HG02885 (cell line): ENCODE measurements at regions not wholly inside any gene's neighbourhood (a gene's known extent, or its start where the extent isn't known, plus 50 kb on each side); places are given as distances from the start of the nearest gene placed in this dataset.
"Not testable (repeated sequence)": the region's sequence is repeated elsewhere in the genome, so short reads cannot be mapped to it uniquely, and the experiment has no call there.

Experiments used
- ATAC-seq: cut with Tn5 transposase; IDR thresholded peaks from one replicate; pipeline ENCODE4 v1.9.1; 2021; ENCODE audit warnings: mild to moderate bottlenecking; ENCODE audit not compliant: unreplicated experiment, poor library complexity

GRCh38 chr21:17231771-17232170 lies 281.1 kb upstream of the CXADR start:
- no peak for ATAC-seq

GRCh38 chr21:17238468-17238867 lies 274.4 kb upstream of the CXADR start:
- no peak for ATAC-seq

- no peak for ATAC-seq
These were observed 262.0 kb upstream of the CXADR start for GRCh38 chr21:17250778-17251241.

- no peak for ATAC-seq
These were observed 255.1 kb upstream of the CXADR start for GRCh38 chr21:17257784-17258183.

GRCh38 chr21:17264182-17264581 lies 248.7 kb upstream of the CXADR start:
- ATAC-seq: no peak

GRCh38 chr21:17269760-17270159 lies 243.1 kb upstream of the CXADR start:
- ATAC-seq: no peak

- no peak for ATAC-seq
These were observed 242.6 kb upstream of the CXADR start for GRCh38 chr21:17270229-17270628.

- no peak for ATAC-seq
These were observed 233.2 kb upstream of the CXADR start for GRCh38 chr21:17279663-17280062.

- ATAC-seq: not testable (repeated sequence)
These were observed 219.8 kb upstream of the CXADR start for GRCh38 chr21:17293016-17293562.

GRCh38 chr21:17295997-17296396 lies 216.8 kb upstream of the CXADR start:
- no peak for ATAC-seq

- not testable (repeated sequence) for ATAC-seq
These were observed 213.3 kb upstream of the CXADR start for GRCh38 chr21:17299576-17299975.

- not testable (repeated sequence) for ATAC-seq
These were observed 185.1 kb upstream of the CXADR start for GRCh38 chr21:17327715-17328114.

GRCh38 chr21:17334484-17334883 lies 178.4 kb upstream of the CXADR start:
- no peak for ATAC-seq

- ATAC-seq: no peak
These were observed 172.8 kb upstream of the CXADR start for GRCh38 chr21:17340081-17340480.

GRCh38 chr21:17343055-17343454 lies 169.8 kb upstream of the CXADR start:
- ATAC-seq: no peak

GRCh38 chr21:17348357-17348756 lies 164.5 kb upstream of the CXADR start:
- ATAC-seq: no peak

- ATAC-seq: no peak
These were observed 164.0 kb upstream of the CXADR start for GRCh38 chr21:17348849-17349248.

- no peak for ATAC-seq
These were observed 161.1 kb upstream of the CXADR start for GRCh38 chr21:17351766-17352165.

GRCh38 chr21:17352996-17353655 lies 159.7 kb upstream of the CXADR start:
- no peak for ATAC-seq

- no peak for ATAC-seq
These were observed 153.1 kb upstream of the CXADR start for GRCh38 chr21:17359781-17360180.

- no peak for ATAC-seq
These were observed 144.0 kb upstream of the CXADR start for GRCh38 chr21:17368748-17369363.

GRCh38 chr21:17370263-17370662 lies 142.6 kb upstream of the CXADR start:
- no peak for ATAC-seq
